ENCODE measurements at regions not wholly inside any gene's neighbourhood (a gene's known extent, or its start where the extent isn't known, plus 50 kb on each side); places are given as distances from the start of the nearest gene placed in this dataset.

DNA sequence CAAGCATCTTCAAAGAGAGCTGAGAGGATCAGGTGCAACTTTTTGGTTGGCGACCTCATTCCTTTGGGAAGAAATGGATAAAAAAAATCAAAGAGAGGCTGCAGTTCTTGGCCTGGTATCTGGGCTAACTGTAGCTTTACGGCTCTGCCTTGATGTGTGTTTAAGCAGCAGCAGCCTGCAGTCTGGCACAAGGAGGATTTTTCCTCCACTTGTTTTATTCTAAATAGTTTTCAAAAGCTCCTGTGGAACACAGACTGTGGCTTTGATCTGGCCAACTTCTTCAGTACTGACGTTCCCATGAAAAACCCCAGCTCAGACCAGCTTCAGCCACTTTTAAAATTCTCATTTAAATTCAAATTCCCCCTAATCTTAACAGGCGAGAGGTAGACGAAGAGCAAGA lies 137.3 kb downstream of the HDGFL1 start:
- TF ChIP-seq POLR2A (IDR thresholded peaks at IDR 0.05) (no peak), CTCF (IDR thresholded peaks at IDR 0.05) (no peak)

All from right lobe of liver (tissue), 4 donors.